Activated CD8-positive, alpha-beta memory T cell treated with anti-CD3 and anti-CD28 coated beads, Interleukin-2, amount 10 ng/mL, durations not matched to agents 7 days and 5 days (primary cell): ENCODE measurements at regions not wholly inside any gene's neighbourhood (a gene's known extent, or its start where the extent isn't known, plus 50 kb on each side); places are given as distances from the start of the nearest gene placed in this dataset.
"Not testable (repeated sequence)": the region's sequence is repeated elsewhere in the genome, so short reads cannot be mapped to it uniquely, and the experiment has no call there.

Experiments
- ATAC-seq: fragments of 150-1000 bp; cut with Tn5 transposase; one replicate; pipeline ENCODE4 v1.10.0; 2021; ENCODE audit warnings: moderate library complexity
- CTCF ChIA-PET: fragments of 350-600 bp; sonication (Branson Sonifier 250); formaldehyde crosslinking; loops from one replicate; lab custom pipeline; 2021; ENCODE audit warnings: antibody characterized with exemption; lab: Charles Lee
- DNase-seq: peaks from one replicate; pipeline ENCODE4 v3.0.0-alpha.2; 2020
- H3K27ac Mint-ChIP-seq: one replicate; pipeline ENCODE4 v1.8.0; 2021; ENCODE audit warnings: mild to moderate bottlenecking, mixed read lengths
- H3K27me3 Mint-ChIP-seq: one replicate; pipeline ENCODE4 v1.8.0; 2021; ENCODE audit warnings: mixed read lengths
- H3K36me3 Mint-ChIP-seq: one replicate; pipeline ENCODE4 v1.8.0; 2021; ENCODE audit warnings: mild to moderate bottlenecking, mixed read lengths
- H3K4me1 Mint-ChIP-seq: one replicate; pipeline ENCODE4 v1.8.0; 2021; ENCODE audit warnings: mixed read lengths
- H3K4me3 Mint-ChIP-seq: one replicate; pipeline ENCODE4 v1.8.0; 2021; ENCODE audit warnings: mild to moderate bottlenecking, moderate library complexity, mixed read lengths
- H3K9me3 Mint-ChIP-seq: one replicate; pipeline ENCODE4 v1.8.0; 2022; ENCODE audit warnings: low read depth, mixed read lengths

DNA sequence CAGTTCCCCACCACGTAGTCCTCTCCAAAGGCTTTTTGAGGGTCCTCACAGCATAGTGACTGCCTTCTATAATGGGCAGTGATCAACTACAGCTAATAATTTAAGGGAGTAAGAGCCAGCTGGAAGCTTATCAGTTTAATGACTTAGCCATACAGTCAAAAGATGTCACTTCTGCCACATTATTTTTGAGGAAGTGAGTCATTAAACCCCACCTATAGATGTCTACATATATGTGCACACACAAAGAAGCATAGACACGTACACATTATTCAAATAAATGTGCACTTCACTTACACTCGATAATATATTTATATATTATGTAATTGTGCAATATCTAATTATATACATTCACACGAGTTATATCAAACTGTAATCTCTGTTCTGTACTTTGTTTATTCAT lies 1704.7 kb downstream of the KCNT2 start:
- Mint-ChIP-seq H3K4me1 (no peaks in the 10 kb centered on the region), H3K9me3 (no peaks in the 10 kb centered on the region), H3K36me3 (no peaks in the 10 kb centered on the region), H3K27ac (no peak overlapping the region), H3K4me3 (no peak overlapping the region), H3K27me3 (no peaks in the 10 kb centered on the region)
- ATAC-seq (no peak), DNase-seq (no peak)
- CTCF ChIA-PET, result no interaction called here

DNA sequence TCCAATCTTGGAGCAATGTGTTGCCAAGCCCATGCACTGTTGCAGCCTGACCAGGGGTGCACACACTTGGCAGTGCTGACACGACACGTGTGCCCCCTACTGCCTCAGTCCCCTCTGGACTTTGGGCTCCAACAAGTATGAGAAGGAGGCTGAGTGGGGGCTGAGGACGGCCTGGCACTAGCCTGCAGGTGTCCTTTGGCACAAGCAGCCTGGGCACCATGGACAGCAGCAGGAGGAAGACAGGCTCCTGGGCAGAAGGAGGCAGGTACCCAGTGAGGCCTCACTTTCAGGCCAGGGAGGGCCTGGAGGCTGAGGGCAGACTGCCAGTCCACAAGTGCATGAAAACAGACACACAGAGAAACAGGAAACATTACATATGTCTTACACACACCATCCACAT lies 1702.9 kb upstream of the B3GALT2 start:
- Mint-ChIP-seq H3K27ac (no peak overlapping the region), H3K27me3 (no peaks in the 10 kb centered on the region), H3K36me3 (no peaks in the 10 kb centered on the region), H3K4me1 (no peaks in the 10 kb centered on the region), H3K4me3 (no peak overlapping the region), H3K9me3 (peaks cover 8% of the 10 kb centered on the region)
- CTCF ChIA-PET, result no interaction called here
- no peak for ATAC-seq
- DNase-seq, result no peak

GRCh38 chr1:194870860-194871259 lies 1684.4 kb upstream of the B3GALT2 start:
- H3K9me3 Mint-ChIP-seq, result no peaks in the 10 kb centered on the region
- no peaks in the 10 kb centered on the region for H3K36me3 Mint-ChIP-seq
- CTCF ChIA-PET, result no interaction called here
- DNase-seq (no peak), ATAC-seq (no peak)
- no peaks in the 10 kb centered on the region for H3K4me1 Mint-ChIP-seq
- H3K4me3 Mint-ChIP-seq, result no peak overlapping the region
- H3K27ac Mint-ChIP-seq, result no peak overlapping the region
- H3K27me3 Mint-ChIP-seq, result no peaks in the 10 kb centered on the region

DNA sequence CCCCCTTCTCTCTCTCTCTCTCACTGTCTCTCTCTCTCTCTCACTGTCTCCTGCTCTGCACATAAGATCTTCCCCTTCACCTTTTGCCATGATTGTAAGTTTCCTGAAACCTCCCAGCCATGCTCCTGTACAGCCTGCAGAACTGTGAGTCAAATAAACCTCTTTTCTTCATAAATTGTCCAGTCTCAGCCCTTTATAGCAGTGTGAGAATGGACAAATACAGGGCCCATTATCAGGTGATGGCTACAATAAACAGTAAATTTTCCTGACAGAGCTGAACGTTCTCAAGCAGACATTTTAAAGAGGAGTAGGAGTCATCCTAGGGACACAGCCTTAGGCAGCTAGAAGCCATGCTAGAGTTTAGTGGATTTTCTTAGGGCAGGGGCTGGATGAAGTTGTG lies 1679.7 kb upstream of the B3GALT2 start:
- CTCF ChIA-PET, result no interaction called here
- Mint-ChIP-seq H3K27me3 (no peaks in the 10 kb centered on the region), H3K9me3 (peaks cover 2% of the 10 kb centered on the region), H3K27ac (no peak overlapping the region), H3K4me1 (no peaks in the 10 kb centered on the region), H3K36me3 (no peaks in the 10 kb centered on the region), H3K4me3 (no peak overlapping the region)
- ATAC-seq (no peak), DNase-seq (no peak)

DNA sequence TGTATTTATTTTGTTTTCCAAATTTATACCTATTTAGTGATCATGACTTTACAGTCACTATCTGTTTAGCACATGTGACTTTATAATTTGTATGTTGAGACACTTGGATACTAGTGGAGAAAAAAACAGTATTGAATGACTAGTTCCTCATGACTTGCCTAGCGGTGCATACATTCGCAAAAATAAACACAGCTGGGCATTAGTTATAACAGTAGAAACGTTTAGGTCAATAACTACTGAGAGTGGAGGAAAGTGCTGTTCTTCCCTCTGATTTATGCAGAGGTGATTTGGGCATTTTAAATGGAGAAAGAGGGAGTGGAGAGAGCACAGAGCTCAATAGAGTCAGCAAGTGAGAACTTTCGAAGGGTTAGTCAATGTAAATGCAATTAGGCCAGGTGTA lies 1679.0 kb upstream of the B3GALT2 start:
- H3K4me1 Mint-ChIP-seq, result no peaks in the 10 kb centered on the region
- no peak for DNase-seq

GRCh38 chr1:194862129-194862528 lies 1675.7 kb upstream of the B3GALT2 start:
- no peak for ATAC-seq
- no peak for DNase-seq
- no peaks in the 10 kb centered on the region for H3K4me1 Mint-ChIP-seq
- CTCF ChIA-PET, result no interaction called here
- H3K4me3 Mint-ChIP-seq, result no peak overlapping the region
- no peak overlapping the region for H3K27ac Mint-ChIP-seq
- no peaks in the 10 kb centered on the region for H3K36me3 Mint-ChIP-seq
- H3K9me3 Mint-ChIP-seq, result peaks cover 2% of the 10 kb centered on the region
- H3K27me3 Mint-ChIP-seq, result no peaks in the 10 kb centered on the region

More for the DNA sequence above, 1679.0 kb upstream of the B3GALT2 start:
- Mint-ChIP-seq H3K27me3 (no peaks in the 10 kb centered on the region), H3K4me3 (no peak overlapping the region), H3K27ac (no peak overlapping the region), H3K36me3 (no peaks in the 10 kb centered on the region), H3K9me3 (peaks cover 2% of the 10 kb centered on the region)
- ATAC-seq, result no peak
- CTCF ChIA-PET, result interaction anchor here (0.7 kb wide), 1 partner anchor 11 kb away, joined by 3 read pairs; no protein-coding TSS in a partner anchor

DNA sequence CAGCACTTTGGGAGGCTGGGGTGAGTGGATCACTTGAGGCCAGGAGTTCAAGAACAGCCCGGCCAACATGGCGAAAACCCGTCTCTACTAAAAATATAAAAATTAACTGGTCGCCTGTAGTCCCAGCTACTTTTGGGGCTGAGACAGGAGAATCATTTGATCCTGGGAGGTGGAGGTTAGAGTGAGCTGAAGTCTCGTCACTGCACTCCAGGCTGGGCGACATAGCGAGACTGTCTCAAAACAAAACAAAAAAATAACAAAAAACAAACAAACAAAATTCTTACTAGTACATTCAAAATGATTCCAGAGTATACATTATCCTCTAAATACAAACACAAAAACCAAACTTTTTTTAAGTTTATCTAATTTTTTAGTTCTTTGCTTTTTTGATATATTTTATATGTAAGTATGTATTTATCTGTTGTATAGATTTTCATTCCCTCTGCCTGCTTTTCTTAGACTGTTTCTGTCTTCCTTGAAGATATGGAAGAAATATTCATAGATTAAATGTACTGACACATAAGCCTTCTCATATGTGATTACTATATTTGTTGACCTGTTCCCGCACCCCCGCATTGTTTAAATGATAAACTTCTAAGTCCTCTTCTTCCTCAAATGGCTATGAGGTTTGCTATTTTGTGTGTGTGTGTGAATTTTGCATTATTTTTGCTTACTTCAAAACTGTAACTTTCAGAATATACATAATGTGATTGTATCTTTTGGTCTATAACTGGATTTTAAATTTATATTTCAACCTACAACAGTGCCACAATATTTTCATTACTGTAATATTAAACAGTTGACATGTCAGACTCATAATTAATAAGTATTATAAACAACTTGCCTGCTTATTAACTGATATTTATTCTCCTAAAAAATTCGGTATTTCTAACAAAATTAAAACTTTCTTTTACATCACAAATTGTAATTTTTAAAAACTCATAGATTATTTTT lies 1674.1 kb upstream of the B3GALT2 start:
- no peak for DNase-seq
- peaks cover 2% of the 10 kb centered on the region for H3K9me3 Mint-ChIP-seq
- H3K27ac Mint-ChIP-seq, result no peak overlapping the region
- no peaks in the 10 kb centered on the region for H3K4me1 Mint-ChIP-seq
- no peak for ATAC-seq
- CTCF ChIA-PET, result no interaction called here
- H3K36me3 Mint-ChIP-seq, result no peaks in the 10 kb centered on the region
- H3K4me3 Mint-ChIP-seq, result no peak overlapping the region
- no peaks in the 10 kb centered on the region for H3K27me3 Mint-ChIP-seq

- CTCF ChIA-PET, H3K27ac Mint-ChIP-seq, DNase-seq, H3K36me3 Mint-ChIP-seq, H3K27me3 Mint-ChIP-seq, H3K4me3 Mint-ChIP-seq, H3K4me1 Mint-ChIP-seq, ATAC-seq, H3K9me3 Mint-ChIP-seq: not testable (repeated sequence)
These were observed 1673.2 kb upstream of the B3GALT2 start for GRCh38 chr1:194859481-194860154.

DNA sequence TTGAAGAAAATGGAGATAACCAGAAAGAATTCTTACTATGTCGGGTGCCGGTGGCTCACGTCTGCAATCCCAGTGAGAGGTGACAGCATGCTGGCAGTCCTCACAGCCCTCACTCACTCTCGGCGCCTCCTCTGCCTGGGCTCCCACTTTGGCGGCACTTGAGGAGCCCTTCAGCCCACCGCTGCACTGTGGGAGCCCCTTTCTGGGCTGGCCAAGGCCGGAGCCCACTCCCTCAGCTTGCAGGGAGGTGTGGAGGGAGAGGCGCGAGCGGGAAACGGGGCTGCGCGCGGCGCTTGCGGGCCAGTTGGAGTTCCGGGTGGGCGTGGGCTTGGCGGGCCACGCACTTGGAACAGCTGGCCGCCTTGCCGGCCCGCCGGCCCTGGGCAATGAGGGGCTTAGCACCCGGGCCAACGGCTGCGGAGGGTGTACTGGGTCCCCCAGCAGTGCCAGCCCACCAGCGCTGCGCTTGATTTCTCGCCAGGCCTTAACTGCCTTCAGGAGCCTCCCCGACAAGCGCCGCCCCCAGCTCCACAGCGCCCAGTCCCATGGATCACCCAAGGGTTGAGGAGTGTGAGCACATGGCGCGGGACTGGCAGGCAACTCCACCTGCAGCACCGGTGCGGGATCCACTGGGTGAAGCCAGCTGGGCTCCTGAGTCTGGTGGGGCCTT lies 1672.5 kb upstream of the B3GALT2 start:
- H3K36me3 Mint-ChIP-seq, ATAC-seq, H3K27ac Mint-ChIP-seq, H3K4me1 Mint-ChIP-seq, DNase-seq, H3K27me3 Mint-ChIP-seq, H3K9me3 Mint-ChIP-seq, CTCF ChIA-PET, H3K4me3 Mint-ChIP-seq: not testable (repeated sequence)

GRCh38 chr1:194857413-194857812 lies 1671.0 kb upstream of the B3GALT2 start:
- H3K4me1 Mint-ChIP-seq, result no peaks in the 10 kb centered on the region
- peaks cover 2% of the 10 kb centered on the region for H3K9me3 Mint-ChIP-seq
- no peaks in the 10 kb centered on the region for H3K27me3 Mint-ChIP-seq
- no peak overlapping the region for H3K4me3 Mint-ChIP-seq
- ATAC-seq (no peak), DNase-seq (no peak)
- H3K27ac Mint-ChIP-seq, result no peak overlapping the region
- H3K36me3 Mint-ChIP-seq, result no peaks in the 10 kb centered on the region
- CTCF ChIA-PET, result no interaction called here

GRCh38 chr1:194848846-194849245 lies 1662.4 kb upstream of the B3GALT2 start:
- ATAC-seq (no peak), DNase-seq (no peak)
- Mint-ChIP-seq H3K36me3 (no peaks in the 10 kb centered on the region), H3K27ac (no peak overlapping the region), H3K27me3 (no peaks in the 10 kb centered on the region), H3K4me3 (no peak overlapping the region), H3K4me1 (no peaks in the 10 kb centered on the region), H3K9me3 (no peaks in the 10 kb centered on the region)
- CTCF ChIA-PET, result no interaction called here

- H3K36me3 Mint-ChIP-seq, result no peaks in the 10 kb centered on the region
- DNase-seq (no peak), ATAC-seq (no peak)
- H3K4me3 Mint-ChIP-seq, result no peak overlapping the region
- no peaks in the 10 kb centered on the region for H3K4me1 Mint-ChIP-seq
- CTCF ChIA-PET, result no interaction called here
- no peaks in the 10 kb centered on the region for H3K27me3 Mint-ChIP-seq
- H3K9me3 Mint-ChIP-seq, result no peaks in the 10 kb centered on the region
- no peak overlapping the region for H3K27ac Mint-ChIP-seq
These were observed 1660.1 kb upstream of the B3GALT2 start for GRCh38 chr1:194846488-194846887.

GRCh38 chr1:194843077-194843476 lies 1656.7 kb upstream of the B3GALT2 start:
- CTCF ChIA-PET, result no interaction called here
- Mint-ChIP-seq H3K27ac (no peak overlapping the region), H3K4me1 (no peaks in the 10 kb centered on the region), H3K27me3 (no peaks in the 10 kb centered on the region), H3K4me3 (no peak overlapping the region), H3K36me3 (no peaks in the 10 kb centered on the region), H3K9me3 (no peaks in the 10 kb centered on the region)
- ATAC-seq (no peak), DNase-seq (no peak)
